CD8-positive, alpha-beta memory T cell (primary cell): ENCODE measurements at regions not wholly inside any gene's neighbourhood (a gene's known extent, or its start where the extent isn't known, plus 50 kb on each side); places are given as distances from the start of the nearest gene placed in this dataset.

ENCODE experiments used
- CTCF ChIA-PET: fragments of 350-600 bp; sonication (Branson Sonifier 250); formaldehyde crosslinking; loops from one replicate; lab custom pipeline; 2021; ENCODE audit warnings: antibody characterized with exemption; lab: Charles Lee
- POLR2A ChIA-PET: fragments of 350-600 bp; sonication (Branson Sonifier 250); formaldehyde crosslinking; loops from one replicate; lab custom pipeline; 2021; ENCODE audit warnings: antibody characterized with exemption; lab: Charles Lee
- DNase-seq, 5 donors: peaks; one replicate each; pipeline versions ENCODE4 v3.0.0 to v3.0.0-alpha.2; 2020 to 2022; ENCODE audit warnings: mixed read lengths in 1 of 5
- H3K27ac ChIP-seq: one replicate; pipeline ENCODE4 v1.7.0; 2013; ENCODE audit warnings: low read depth, mild to moderate bottlenecking, low read length, moderate library complexity
- H3K27me3 ChIP-seq: 2 replicates; pipeline ENCODE4 v1.7.0; 2013; ENCODE audit warnings: low read length, mild to moderate bottlenecking; ENCODE audit not compliant: insufficient read depth, poor library complexity, severe bottlenecking
- H3K36me3 ChIP-seq: 2 replicates; pipeline ENCODE4 v1.7.0; 2013; ENCODE audit warnings: mild to moderate bottlenecking, low read length, moderate library complexity; ENCODE audit not compliant: insufficient read depth
- H3K4me1 ChIP-seq: 2 replicates; pipeline ENCODE4 v1.7.0; 2013; ENCODE audit warnings: mild to moderate bottlenecking, low read length, moderate library complexity; ENCODE audit not compliant: insufficient read depth
- H3K4me3 ChIP-seq: 2 replicates; pipeline ENCODE4 v1.7.0; 2013; ENCODE audit warnings: mild to moderate bottlenecking, low read length
- H3K9me3 ChIP-seq: 2 replicates; pipeline ENCODE4 v1.7.0; 2013; ENCODE audit warnings: mild to moderate bottlenecking, low read length
- H3K27ac Mint-ChIP-seq, 8 donors: one replicate each; pipeline ENCODE4 v1.8.0; 2020 to 2021; ENCODE audit warnings: mixed read lengths in 8 of 8, mild to moderate bottlenecking in 6 of 8, inconsistent platforms in 3 of 8, moderate library complexity in 3 of 8
- H3K27me3 Mint-ChIP-seq, 2 donors: one replicate each; pipeline ENCODE4 v1.8.0; 2020 to 2021; ENCODE audit warnings: mixed read lengths in 2 of 2, mild to moderate bottlenecking in 1 of 2, moderate library complexity in 1 of 2
- H3K36me3 Mint-ChIP-seq, 3 donors: one replicate each; pipeline ENCODE4 v1.8.0; 2020 to 2021; ENCODE audit warnings: mixed read lengths in 3 of 3, inconsistent platforms in 1 of 3, mild to moderate bottlenecking in 1 of 3
- H3K4me1 Mint-ChIP-seq, 3 donors: one replicate each; pipeline ENCODE4 v1.8.0; 2020 to 2021; ENCODE audit warnings: mixed read lengths in 3 of 3, inconsistent platforms in 1 of 3, mild to moderate bottlenecking in 1 of 3
- H3K4me3 Mint-ChIP-seq, 7 donors: one replicate each; pipeline ENCODE4 v1.8.0; 2020 to 2021; ENCODE audit warnings: mixed read lengths in 7 of 7, mild to moderate bottlenecking in 6 of 7, moderate library complexity in 4 of 7, inconsistent platforms in 2 of 7
- H3K9me3 Mint-ChIP-seq, 5 donors: one replicate each; pipeline ENCODE4 v1.8.0; 2020 to 2022; ENCODE audit warnings: mixed read lengths in 5 of 5, mild to moderate bottlenecking in 3 of 5, moderate library complexity in 2 of 5, inconsistent platforms in 1 of 5

DNA sequence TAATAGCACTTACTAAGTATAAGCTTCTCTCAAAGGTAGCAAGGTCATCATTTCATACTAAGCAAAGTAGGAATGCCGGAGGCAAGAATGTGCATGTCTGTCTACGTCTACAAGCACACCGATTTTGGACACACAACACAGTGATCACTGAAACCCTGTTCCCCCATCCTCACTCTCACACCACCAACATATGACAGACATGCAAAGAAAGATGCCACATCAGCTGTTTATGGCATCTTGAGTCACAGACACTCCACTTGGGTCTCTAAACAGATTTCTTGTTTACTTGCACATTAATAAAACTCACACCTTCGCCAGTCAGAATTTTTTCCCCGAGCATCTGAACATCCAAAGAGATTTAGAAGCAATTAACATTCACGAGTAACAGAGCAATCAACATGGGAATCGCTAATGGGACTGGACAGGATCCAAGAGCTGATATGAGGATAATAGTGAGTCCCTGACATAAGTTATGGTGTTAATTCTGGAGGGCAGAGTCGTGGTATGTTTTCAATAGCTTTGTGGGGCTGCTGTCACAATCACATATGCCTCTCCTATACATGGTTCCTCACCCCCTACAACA is 324.1 kb downstream of the DHX15 start:
- Histone ChIP-seq H3K4me1 (no peaks in the 10 kb centered on the region), H3K4me3 (no peak overlapping the region), H3K36me3 (no peaks in the 10 kb centered on the region), H3K27ac (no peak overlapping the region), H3K9me3 (no peaks in the 10 kb centered on the region), H3K27me3 (no peaks in the 10 kb centered on the region)
- ChIA-PET POLR2A (no interaction called here), CTCF (no interaction called here)
- Mint-ChIP-seq H3K36me3 (no peaks in the 10 kb centered on the region), H3K9me3 (peaks cover 0 to 11% (median 3%) of the 10 kb centered on the region in 5 donors), H3K27me3 (no peaks in the 10 kb centered on the region), H3K4me3 (no peak overlapping the region), H3K4me1 (no peaks in the 10 kb centered on the region), H3K27ac (no peak overlapping the region)
- no peak for DNase-seq

DNA sequence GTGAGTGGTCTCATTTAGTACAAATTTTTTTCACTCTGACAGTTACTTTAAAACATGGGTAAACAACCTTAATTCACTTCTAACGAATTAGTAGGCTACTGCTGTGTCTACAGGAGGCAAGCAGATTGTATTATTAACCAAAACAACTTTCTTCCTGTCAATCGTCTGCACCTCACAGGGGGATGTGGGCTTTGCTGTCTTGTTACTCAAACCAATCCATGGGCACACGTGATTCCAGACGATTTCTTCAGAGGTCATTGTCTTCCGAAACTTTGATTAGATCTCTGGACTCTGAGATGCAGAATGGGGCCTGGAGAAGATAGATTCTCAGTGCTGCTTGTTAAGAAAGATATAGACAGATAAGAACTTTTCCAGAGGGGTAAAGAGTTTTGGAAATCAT is 327.8 kb downstream of the DHX15 start:
- no peaks in the 10 kb centered on the region for H3K36me3 ChIP-seq
- Mint-ChIP-seq H3K9me3 (peaks cover 0 to 9% (median 3%) of the 10 kb centered on the region in 5 donors), H3K4me1 (no peaks in the 10 kb centered on the region), H3K36me3 (no peaks in the 10 kb centered on the region), H3K4me3 (no peak overlapping the region), H3K27ac (peak overlapping the region in 1 of 8 donors; percentile 17), H3K27me3 (no peaks in the 10 kb centered on the region)
- CTCF ChIA-PET = no interaction called here
- H3K27ac ChIP-seq = no peak overlapping the region
- POLR2A ChIA-PET = no interaction called here
- no peaks in the 10 kb centered on the region for H3K9me3 ChIP-seq
- no peaks in the 10 kb centered on the region for H3K27me3 ChIP-seq
- H3K4me1 ChIP-seq = no peaks in the 10 kb centered on the region
- no peak overlapping the region for H3K4me3 ChIP-seq
- DNase-seq = no peak

DNA sequence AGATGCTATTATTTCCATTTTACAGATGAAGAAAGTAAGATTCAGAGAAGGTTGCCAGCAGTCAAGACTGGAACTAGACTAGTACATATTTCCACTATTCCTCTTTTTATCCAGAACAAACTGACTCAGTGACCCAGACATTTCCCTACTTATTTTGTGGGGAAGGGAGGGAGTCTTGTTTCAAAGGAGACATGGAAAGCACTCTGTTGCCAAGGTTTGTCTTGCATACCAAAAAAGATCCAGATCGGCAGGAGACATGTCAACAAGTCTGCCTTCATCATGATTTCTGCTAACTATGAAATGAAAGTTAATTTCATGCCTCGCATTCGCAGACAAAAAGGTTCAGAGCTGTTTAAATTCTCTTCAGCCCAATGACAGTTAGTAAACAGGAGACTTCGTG is 328.3 kb downstream of the DHX15 start:
- Histone ChIP-seq H3K4me1 (no peaks in the 10 kb centered on the region), H3K4me3 (no peak overlapping the region), H3K9me3 (no peaks in the 10 kb centered on the region), H3K27me3 (no peaks in the 10 kb centered on the region), H3K27ac (no peak overlapping the region), H3K36me3 (no peaks in the 10 kb centered on the region)
- no peak for DNase-seq
- Mint-ChIP-seq H3K27me3 (no peaks in the 10 kb centered on the region), H3K4me3 (no peak overlapping the region), H3K36me3 (no peaks in the 10 kb centered on the region), H3K27ac (no peak overlapping the region), H3K4me1 (no peaks in the 10 kb centered on the region), H3K9me3 (peaks cover 0 to 8% (median 2%) of the 10 kb centered on the region in 5 donors)
- POLR2A ChIA-PET = no interaction called here
- CTCF ChIA-PET = no interaction called here

DNA sequence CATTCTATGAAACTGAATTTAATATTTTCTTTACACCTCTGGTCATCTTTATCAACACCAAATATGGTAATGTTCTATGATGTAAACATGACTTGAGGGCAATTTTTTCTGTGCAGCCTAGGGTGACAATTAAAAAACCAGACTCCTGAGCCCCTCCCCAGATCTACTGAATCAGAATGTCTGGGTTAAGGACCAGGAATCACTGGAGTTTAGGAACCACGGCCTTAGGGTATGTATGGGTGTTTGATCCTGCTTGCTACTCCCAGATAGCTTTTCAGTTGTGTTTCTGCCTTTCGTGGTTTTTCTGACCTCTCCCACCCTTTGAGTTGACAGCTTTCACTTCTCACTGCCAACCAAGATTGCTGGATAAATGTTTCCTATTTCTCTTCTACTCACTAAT is 332.2 kb downstream of the DHX15 start:
- Mint-ChIP-seq H3K36me3 (no peaks in the 10 kb centered on the region), H3K9me3 (peaks cover 0 to 3% (median 0%) of the 10 kb centered on the region in 5 donors), H3K27me3 (no peaks in the 10 kb centered on the region), H3K4me3 (no peak overlapping the region), H3K27ac (no peak overlapping the region), H3K4me1 (no peaks in the 10 kb centered on the region)
- Histone ChIP-seq H3K27ac (no peak overlapping the region), H3K27me3 (no peaks in the 10 kb centered on the region), H3K4me3 (no peak overlapping the region), H3K4me1 (no peaks in the 10 kb centered on the region), H3K9me3 (no peaks in the 10 kb centered on the region), H3K36me3 (no peaks in the 10 kb centered on the region)
- DNase-seq = no peak
- ChIA-PET CTCF (no interaction called here), POLR2A (no interaction called here)

DNA sequence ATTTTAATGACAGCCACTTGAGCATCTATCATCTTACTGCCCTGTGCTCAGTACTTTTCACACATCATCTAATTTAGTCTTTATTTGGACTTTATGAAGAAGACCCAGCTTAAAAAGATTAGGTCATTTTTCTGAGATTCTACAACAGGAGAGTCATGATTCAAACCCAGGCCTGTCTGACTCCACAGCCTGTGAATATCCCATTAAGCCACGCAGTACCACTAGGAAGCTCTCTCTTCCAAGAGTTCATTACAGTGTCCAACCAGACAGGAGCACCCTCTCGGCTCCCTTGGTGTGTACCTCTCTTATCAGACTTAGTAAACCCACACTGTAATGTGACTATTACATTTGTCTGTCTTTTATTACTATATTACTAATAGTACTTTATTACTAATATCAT is 332.8 kb downstream of the DHX15 start:
- ChIA-PET CTCF (no interaction called here), POLR2A (no interaction called here)
- Mint-ChIP-seq H3K27ac (no peak overlapping the region), H3K4me1 (no peaks in the 10 kb centered on the region), H3K27me3 (no peaks in the 10 kb centered on the region), H3K9me3 (peaks cover 0 to 4% (median 0%) of the 10 kb centered on the region in 5 donors), H3K36me3 (no peaks in the 10 kb centered on the region), H3K4me3 (no peak overlapping the region)
- H3K36me3 ChIP-seq = no peaks in the 10 kb centered on the region
- no peak overlapping the region for H3K27ac ChIP-seq
- no peaks in the 10 kb centered on the region for H3K27me3 ChIP-seq
- DNase-seq = no peak
- no peak overlapping the region for H3K4me3 ChIP-seq
- H3K4me1 ChIP-seq = no peaks in the 10 kb centered on the region
- no peaks in the 10 kb centered on the region for H3K9me3 ChIP-seq

DNA sequence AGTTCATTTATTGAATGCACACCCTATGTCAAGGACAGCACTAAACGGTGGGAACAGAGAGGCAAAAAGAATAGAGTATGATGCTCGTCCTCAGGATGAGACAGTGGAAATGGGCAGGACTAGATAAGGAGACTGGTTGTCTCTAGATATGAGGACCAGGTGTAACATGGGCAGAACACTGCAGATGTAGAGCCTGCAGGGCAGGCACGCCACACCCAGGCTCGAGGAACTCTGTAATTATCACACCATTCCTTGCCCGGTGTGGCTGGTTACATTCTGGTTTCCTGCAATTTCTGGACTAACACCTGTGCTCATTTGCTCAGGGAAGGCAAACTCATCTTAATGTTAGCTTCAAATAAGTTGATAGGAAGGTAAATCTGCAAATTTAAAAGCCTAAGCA is 334.4 kb downstream of the DHX15 start:
- H3K4me3 ChIP-seq = no peak overlapping the region
- H3K27me3 ChIP-seq = no peaks in the 10 kb centered on the region
- no peak for DNase-seq
- Mint-ChIP-seq H3K4me3 (no peak overlapping the region), H3K4me1 (no peaks in the 10 kb centered on the region), H3K27me3 (no peaks in the 10 kb centered on the region), H3K36me3 (no peaks in the 10 kb centered on the region), H3K9me3 (peaks cover 0 to 4% (median 0%) of the 10 kb centered on the region in 5 donors), H3K27ac (no peak overlapping the region)
- no peaks in the 10 kb centered on the region for H3K9me3 ChIP-seq
- no peak overlapping the region for H3K27ac ChIP-seq
- H3K4me1 ChIP-seq = no peaks in the 10 kb centered on the region
- ChIA-PET POLR2A (no interaction called here), CTCF (no interaction called here)
- no peaks in the 10 kb centered on the region for H3K36me3 ChIP-seq

DNA sequence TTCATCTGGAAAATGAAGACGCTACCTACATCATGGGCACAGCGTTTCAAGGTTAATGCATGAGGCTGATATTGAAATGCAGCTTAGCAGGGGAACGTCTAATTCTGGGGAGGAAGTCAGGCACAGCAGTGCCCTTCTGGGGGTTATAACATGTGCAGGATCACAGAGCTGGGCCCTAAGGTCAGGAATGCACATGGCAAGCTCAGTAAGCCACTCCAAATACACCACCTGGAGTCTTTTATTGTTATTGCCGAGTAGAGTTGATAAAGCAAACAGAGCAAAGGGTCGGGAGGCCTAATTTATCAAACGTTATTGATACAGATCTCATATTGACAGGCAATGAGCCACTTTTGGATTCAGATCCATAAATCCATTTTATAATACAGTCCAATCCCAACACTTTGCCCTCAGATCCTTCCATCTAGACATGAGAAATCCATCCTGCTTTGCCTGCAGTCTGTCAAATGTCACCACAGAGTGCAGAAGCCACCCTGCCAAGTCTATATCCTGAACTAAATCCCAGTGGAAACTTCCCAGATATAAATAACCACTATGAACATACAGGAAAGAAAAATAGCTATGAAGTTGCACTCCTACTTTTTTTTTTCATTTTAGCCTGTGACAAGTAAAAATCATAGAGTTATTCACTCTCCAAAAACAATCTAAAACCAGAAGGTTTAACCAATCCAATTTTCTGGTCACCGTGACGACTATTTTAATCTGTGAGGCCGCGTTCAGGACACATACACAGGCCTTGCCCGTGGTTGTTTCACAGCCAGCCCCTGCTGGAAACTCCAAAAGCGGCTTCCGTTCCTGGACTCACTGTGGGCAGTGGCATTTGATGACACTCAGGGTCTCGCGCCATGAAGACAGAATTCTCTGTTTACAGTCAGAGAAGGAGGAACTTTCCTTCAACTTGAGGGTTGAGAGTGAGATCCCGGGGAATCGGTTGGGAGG is 335.4 kb downstream of the DHX15 start:
- Histone ChIP-seq H3K36me3 (no peaks in the 10 kb centered on the region), H3K9me3 (no peaks in the 10 kb centered on the region), H3K4me1 (no peaks in the 10 kb centered on the region), H3K27me3 (no peaks in the 10 kb centered on the region), H3K27ac (no peak overlapping the region), H3K4me3 (no peak overlapping the region)
- Mint-ChIP-seq H3K27ac (no peak overlapping the region), H3K9me3 (peaks cover 0 to 4% (median 0%) of the 10 kb centered on the region in 5 donors), H3K4me1 (no peaks in the 10 kb centered on the region), H3K36me3 (no peaks in the 10 kb centered on the region), H3K27me3 (no peaks in the 10 kb centered on the region), H3K4me3 (no peak overlapping the region)
- DNase-seq = no peak
- CTCF ChIA-PET = no interaction called here
- POLR2A ChIA-PET = no interaction called here

DNA sequence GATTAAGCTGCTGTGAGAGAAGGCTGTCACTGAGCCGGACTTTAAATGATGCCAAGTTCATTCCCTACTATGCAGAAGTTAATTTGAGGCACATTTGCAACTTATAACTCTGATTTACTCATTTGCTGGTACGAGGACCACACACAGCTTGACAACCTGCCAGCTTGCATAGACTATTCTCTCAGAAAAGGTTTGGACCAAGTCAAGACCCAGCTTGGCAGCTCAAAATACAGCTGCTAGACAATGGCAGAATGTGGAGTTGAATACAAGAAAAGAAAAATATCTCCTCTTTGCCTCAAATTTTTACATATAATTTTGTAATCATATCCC is 338.9 kb downstream of the DHX15 start:
- H3K27me3 Mint-ChIP-seq = peaks cover 0 to 1% of the 10 kb centered on the region in 2 donors
- peaks cover 0 to 4% (median 0%) of the 10 kb centered on the region in 5 donors for H3K9me3 Mint-ChIP-seq
- CTCF ChIA-PET = no interaction called here
- H3K4me3 Mint-ChIP-seq = no peak overlapping the region
- H3K36me3 ChIP-seq = no peaks in the 10 kb centered on the region
- no peaks in the 10 kb centered on the region for H3K4me1 Mint-ChIP-seq
- no peak overlapping the region for H3K27ac ChIP-seq
- no peaks in the 10 kb centered on the region for H3K36me3 Mint-ChIP-seq
- DNase-seq = no peak
- H3K4me1 ChIP-seq = no peaks in the 10 kb centered on the region
- H3K4me3 ChIP-seq = no peak overlapping the region
- POLR2A ChIA-PET = no interaction called here
- no peaks in the 10 kb centered on the region for H3K9me3 ChIP-seq
- H3K27me3 ChIP-seq = no peaks in the 10 kb centered on the region
- H3K27ac Mint-ChIP-seq = no peak overlapping the region
